T-helper 22 cell (primary cell): ENCODE measurements at regions not wholly inside any gene's neighbourhood (a gene's known extent, or its start where the extent isn't known, plus 50 kb on each side); places are given as distances from the start of the nearest gene placed in this dataset.

ENCODE experiments used
- DNase-seq: peaks from one replicate; pipeline ENCODE4 v3.0.0-alpha.2; 2020; ENCODE audit warnings: low read depth

DNA sequence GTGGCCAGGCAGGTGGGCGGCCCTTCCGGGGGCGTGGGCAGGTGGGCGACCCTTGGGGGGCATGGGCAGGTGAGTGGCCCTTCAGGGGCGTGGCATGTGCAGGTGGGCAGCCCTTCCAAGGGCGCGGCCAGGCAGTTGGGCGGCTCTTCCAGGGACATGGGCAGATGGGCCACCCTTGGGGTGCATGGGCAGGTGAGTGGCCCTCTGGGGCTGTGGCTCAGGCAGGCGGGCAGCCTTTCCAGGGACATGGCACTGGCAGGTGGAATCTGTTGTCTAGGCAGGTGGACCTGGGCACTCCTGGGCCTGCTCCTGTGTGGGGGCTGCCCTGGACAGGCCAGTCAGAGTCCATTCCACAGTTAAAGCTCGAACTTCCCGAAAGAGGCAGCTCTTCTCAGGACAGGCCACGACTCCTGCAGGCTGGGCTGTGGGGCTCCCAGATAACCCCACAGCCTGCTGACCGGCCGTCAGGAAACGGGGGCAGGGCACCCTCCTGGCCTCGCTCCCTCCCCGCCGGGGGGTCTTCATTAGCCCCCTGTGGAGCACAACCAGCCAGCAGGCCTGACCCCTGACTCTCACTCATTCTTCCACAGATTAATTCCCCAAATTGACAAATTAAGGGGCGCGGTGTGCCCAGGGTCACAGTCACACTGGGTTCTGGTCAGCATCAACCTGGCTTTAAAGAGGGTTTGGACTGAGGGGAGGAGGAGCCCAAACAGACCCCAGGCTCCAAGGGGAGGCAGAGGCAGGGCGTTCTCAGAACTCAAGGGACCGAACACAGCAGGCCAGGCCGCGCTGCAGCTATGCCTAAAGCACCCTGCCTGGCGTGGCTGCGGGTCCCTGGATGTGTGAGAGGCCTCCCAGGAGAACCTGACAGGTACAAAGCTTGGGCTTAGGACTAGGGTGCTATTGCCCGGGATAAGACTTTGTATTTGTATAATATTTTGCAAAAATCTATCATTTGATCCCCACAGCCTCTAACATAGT lies 130.0 kb downstream of the DLL1 start:
- DNase-seq: no peak

DNA sequence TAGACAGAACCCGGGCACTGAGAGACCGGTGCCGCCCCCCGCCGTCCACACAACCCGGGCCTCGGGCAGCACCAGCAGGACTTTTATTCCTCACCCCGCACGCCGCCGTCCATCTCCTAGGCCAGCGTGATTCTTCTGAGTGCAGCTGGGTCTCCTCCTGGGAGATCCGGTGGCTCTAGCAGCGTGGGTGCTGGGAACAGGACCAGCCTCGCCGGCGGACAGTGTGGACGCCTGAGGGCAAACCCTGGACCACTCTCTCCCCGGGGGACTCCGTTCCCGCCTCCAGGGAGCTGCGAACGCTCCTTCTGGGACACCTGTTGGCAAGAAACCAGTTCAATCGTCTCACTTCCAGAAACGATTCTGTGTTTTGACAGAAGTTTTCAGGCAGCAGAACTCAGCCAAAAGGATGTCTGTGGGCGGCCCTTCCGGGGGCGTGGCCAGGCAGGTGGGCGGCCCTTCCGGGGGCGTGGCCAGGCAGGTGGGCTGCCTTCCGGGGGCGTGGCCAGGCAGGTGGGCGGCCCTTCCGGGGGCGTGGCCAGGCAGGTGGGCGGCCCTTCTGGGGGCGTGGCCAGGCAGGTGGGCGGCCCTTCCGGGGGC lies 130.7 kb downstream of the DLL1 start:
- DNase-seq: no peak

DNA sequence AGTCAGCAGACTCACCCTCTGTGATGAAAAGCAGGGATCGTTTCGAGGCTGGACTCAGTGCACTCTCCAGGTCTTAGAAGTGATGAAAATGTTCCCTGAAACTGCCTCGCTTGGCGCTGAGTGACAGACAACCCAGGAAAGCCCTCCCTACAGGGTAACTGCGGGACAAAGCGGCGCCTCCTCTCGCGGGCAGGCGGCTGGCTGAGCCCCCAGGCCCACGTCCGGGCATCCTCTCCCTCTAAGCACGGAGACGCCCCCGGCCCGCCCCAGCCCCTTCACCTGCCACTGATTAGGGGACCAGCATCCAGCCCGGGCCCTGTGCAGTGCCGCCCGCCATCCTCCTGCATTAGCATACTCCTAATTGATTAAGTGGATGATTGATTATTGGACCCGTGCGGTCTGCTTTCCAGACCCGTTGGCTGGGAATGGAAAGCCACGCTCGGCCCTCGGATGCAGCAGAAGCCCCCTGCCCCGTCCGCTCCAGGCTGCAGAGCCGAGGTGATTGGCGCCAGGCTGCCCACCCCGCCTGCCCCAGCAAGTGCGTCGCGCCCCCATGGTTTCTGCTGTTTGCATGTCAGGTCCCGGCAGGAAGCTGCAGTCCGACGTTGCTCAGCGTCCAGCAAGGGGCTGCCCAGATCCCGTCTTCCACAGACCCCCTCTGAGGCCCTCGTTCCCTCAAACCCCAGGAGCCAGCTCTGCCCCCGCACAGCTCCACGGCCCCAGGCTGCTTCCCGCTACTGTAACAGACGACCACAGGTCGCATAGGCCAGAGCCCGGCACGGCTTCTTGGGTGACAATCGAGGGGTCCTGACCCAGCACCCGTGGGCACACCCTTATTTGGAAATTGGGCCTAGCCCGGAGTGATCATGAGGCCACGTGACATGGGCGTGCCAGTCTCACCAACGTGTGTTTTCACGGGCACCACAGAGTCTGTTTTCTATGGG lies 131.6 kb downstream of the DLL1 start:
- no peak for DNase-seq

DNA sequence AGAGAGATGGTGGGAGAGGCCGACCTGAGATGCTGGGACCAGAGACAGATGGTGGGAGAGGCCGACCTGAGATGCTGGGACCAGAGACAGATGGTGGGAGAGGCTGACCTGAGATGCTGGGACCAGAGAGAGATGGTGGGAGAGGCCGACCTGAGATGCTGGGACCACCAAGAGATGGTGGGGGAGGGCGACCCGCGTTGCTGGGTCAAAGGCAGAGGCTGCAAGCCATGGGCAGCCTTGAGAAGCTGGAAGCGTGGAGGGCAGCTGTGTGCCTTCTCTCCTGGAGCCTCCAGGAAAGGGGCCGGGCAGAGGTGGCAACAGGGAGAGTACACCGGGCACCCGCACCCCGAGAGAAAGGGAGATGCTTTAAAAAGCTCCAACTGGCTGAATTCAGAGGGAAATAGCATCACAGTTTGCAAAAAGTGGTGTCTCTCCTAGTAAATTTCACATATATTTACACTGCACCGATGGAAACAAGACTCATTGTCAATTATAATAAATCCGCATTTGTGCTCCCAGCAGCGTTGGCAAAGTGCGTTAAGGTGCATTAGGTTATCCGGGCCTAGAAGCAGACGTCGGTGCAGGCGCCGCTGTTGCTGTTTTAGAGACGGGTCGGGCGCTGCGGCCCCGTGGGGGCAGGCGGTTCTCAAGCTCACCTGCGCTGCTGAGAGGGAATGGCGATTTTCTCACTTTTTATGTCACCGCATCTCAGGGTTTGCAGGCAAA lies 132.4 kb downstream of the DLL1 start:
- DNase-seq: no peak

DNA sequence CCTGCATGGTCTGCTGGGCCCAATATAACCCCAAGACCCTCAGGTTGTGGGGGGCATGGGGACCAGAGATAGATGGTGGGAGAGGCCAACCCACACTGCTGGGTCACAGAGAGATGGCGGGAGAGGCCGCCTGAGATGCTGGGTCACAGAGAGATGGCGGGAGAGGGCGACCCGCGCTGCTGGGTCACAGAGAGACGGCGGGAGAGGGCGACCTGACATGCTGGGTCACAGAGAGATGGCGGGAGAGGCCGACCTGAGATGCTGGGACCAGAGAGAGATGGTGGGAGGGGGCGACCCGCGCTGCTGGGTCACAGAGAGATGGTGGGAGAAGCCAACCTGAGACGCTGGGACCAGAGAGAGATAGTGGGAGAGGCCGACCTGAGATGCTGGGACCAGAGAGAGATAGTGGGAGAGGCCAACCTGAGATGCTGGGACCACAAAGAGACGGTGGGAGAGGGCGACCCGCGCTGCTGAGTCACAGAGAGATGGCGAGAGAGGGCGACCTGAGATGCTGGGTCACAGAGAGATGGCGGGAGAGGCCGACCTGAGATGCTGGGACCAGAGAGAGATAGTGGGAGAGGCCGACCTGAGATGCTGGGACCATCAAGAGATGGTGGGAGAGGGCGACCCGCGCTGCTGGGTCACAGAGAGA lies 133.2 kb downstream of the DLL1 start:
- DNase-seq: no peak

DNA sequence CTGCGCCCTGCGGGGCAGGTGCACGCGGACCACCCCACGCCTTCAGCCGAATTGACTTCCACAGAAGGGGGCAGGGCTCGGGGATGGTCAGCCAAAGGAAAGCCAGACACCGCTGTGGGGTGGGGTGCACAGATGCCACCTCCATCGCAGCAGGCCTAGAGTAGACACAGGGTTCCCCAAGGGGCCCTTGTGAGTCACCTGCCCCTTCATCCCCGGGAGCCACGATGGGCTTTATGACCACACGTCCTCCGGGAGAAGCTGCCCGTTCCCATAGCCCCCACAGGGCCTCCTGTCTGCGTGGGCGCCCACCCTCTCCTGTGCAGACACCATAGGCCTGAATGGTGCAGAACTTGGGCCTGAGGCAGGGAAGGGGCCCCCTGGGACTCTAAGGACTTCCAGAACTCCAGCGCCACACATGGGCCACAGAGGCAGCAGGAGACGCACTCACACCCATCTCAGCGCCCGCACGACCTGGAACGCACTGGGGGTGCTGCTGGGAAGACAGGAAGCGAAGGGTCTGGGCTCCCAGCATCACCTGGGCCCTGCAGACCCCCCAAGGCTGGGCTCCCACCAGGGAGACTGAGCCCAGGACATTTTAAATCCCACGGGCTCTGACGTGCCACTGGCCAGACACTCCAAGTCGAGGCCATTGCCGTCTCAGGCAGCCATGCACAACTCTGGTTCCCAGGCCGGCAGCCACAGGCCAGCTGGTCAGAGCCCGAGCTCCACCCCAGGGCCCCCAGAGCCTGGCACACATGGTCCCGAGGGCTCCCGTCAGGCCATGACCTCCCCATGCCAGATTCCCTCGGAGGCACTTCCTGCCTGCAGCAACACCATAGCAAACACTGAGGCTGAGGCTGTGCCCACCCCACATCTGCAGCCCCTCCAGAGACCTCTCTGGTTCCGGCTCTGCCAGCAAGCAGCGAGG lies 134.2 kb downstream of the DLL1 start:
- DNase-seq: no peak

DNA sequence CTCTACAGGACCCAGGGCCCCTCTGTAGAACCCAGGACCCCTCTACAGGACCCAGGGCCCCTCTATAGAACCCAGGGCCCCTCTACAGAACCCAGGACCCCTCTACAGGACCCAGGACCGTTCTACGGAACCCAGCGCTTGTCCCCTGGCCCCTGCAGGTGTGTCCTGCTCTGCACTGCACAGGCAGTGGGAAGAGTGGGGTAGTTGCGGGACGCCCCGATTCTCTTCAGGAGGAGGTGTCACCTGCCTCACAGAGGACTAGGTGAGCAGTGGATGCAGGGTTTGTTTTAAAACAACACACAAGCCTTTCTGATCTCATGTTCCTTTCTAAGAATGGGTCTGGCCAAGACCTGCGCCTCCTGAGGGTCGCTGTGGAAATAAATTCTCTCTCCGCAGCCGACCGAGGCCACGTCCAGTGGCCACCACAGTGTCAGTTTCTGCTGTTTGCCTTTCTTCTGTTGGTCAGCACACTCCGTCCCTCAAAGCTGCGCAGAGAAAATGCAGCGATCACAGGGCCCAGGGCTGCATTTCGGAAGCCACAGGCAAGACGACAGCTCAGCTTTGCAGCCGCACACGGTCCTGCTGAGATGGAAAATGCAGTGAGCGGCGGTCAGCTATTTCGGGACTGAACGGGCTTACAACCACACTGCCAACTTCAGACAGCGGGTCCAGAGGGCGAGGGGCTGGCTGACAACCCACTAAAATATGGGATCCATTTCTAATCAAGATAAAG lies 135.2 kb downstream of the DLL1 start:
- no peak for DNase-seq

DNA sequence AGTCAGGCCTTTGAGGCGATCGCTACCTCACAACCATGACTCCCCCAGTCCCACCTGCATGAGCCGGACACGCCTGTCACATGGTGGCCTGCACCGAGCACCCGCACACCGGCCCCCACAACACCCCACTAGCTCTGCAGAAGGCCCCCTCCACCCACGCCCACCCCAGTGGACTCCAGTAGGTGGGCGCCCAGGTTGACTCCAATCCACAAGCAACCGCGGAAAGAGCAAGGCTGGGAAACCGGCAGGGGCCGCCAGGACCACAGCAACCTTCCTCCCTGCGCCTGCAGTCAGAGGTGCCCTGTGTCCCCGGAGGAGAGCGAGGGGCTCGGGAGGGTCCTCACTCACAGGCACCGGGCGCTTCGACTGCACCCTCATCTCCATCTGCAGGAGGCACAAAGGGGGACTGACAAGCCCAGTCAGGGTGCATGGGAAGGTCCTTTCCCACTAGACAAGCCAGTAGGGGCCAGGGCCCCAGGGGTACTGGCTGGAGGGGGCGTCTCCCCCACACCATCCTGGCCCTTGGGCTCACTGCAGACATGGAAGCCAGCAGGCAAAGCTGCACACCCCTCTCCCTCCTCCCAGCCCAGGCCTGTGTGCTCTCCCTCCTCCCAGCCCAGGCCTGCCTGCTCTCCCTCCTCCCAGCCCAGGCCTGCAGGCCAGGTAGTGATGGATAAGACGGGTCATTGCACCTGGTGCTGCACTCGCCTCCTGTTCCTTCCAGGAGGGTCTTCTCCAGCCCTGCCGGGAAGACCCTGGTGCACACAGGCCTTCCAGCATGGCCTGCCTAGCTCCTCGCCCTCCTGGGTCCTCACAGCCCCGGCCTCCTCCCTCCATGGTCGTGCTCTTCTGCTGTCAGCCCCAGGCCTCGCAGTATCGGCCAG lies 137.2 kb downstream of the DLL1 start:
- no peak for DNase-seq

DNA sequence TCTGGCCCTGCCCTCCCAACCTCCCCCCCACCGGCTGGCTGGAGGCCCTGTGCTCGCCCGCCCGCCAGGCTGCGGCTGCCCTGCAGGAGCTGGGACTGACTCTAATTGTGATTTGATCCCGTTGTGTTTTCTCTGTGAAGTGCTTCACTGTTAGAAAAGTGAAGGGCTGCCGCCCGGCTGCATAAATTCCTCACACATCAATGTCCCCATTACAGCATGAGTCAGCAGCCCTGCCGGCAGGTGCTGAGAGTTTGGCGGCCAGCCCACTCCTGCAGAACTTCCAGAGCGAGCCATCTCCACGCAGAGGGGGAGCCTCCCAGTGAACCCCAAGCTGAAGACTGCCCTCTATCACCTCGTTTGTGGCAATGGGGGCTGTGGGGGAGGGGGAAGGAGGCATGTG lies 137.9 kb downstream of the DLL1 start:
- no peak for DNase-seq

DNA sequence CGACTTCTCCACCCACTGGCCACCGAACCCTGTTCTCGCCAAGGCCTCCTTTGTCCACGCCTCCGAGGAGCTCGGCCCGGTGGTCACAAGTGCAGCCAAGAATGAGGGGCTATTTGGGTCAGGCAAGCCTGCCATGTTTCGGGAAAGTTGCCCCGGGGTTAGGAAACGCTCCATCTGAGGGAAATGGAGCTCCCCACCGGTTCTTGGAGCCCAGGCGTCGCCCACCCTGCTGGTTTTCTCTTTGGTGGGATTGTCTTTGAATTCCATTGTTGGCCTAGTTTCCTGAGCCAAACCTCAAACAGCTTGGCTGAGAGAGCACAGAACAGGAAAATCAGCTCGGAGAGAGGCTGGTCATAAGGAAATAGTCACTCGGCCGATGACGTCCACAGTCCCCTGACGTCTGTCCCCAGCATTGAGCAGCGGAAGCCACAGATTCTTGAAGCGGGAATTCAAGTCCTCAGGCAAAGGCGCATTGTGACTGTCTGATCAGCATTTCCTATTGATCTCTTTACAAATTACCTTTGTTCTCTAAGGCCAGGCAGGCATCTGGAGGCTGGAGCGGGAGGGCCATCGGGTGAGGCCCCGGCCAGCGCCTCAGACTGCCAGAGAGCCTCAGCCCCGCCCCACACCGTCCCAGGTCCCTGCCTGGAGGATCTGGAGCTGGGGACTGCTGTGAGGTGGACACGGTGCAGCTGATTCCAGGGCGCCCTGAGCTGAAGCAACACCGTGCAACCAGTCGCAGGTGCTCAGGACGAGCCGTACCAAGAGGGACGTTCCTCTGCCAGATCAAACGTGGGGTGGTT lies 138.6 kb downstream of the DLL1 start:
- DNase-seq: no peak

DNA sequence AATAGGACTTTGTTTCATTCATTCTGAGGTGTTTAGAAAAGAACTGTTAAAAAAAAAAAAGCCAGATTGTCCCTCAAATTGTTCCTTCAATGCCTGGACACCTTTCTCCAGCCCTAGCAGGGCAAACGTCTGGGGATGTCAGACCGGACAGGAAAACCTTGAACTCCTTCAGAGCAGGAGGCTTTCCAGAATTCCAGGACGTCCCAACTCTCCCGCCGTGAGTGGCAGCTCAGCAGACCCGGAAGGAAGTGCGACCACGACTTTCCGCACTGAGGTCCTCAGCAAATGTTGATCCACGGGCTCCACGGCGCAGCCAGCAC lies 139.1 kb downstream of the DLL1 start:
- no peak for DNase-seq

DNA sequence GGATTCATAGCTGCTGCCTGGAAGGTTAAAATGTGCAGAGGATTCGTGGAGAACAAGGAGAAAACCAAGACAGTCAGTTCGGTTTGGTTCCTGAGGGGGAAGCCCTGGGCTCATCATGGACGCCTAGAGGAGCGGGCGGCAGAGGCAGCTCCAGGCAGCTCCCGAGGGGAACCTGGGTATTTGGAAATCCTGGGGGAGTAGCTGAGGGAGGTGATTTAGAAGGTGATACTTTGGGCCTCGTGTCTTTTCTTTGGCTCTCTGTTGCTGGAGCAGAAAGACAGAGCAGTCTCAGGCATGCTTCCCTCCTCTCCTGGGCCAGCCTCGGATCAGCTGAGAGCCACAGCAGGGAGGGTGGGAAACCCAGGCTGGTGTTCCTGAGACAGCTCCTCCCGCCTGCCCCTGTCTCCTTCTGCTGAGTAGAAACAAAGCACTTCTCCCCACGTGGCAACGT lies 139.5 kb downstream of the DLL1 start:
- no peak for DNase-seq

DNA sequence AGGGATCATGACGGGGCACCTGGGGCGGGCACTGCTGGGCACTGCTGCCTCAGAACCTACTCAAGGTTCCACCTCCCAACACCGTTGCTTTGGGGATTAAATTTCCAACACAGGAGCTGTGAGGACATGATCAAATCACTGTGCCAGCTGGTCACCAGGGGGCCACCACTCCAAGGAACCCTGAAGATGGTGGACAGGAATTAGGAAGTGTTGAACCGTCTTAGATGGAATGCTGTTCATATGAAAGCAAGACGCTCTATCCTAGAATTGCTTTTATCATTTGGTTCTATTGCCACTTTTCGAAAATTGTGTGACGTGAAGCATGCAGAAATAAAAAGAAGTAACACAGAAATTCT lies 140.3 kb downstream of the DLL1 start:
- DNase-seq: no peak

DNA sequence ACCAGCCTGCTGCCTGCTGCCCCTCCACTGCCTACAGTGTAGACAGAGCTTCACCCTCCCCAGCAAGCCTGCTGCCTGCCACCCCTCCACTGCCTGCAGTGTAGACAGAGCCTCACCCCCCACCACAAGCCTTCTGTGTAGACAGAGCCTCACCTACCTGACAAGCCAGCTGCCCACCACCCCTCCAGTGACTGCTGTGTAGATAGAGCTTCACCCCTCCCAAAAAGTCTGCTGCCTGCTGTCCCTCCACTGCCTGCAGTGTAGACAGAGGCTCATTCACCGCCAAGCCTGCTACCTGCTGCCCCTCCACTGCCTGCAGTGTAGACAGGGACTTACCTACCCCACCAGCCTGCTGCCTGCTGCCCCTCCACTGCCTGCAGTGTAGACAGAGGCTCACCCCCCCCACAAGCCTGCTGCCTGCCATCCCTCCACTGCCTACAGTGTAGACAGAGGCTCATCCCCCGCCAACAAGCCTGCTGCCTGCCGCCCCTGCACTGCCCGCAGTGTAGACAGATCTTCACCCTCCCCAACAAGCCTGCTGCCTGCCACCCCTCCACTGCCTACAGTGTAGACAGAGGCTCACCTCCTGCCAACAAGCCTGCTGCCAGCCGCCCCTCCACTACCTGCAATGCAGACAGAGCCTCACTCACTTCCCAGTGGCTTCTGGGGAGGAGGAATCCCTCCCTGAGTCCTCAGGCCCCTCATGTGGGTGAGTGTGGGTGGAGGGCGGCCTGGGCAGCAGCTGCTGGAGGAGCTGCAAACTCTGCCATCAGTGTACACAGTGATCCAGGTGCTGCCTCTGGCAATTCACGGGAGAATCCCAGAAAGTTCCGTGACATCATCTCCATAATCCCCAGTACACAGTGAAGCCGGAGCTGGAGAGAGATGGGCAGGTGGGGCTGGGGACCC lies 140.9 kb downstream of the DLL1 start:
- no peak for DNase-seq

DNA sequence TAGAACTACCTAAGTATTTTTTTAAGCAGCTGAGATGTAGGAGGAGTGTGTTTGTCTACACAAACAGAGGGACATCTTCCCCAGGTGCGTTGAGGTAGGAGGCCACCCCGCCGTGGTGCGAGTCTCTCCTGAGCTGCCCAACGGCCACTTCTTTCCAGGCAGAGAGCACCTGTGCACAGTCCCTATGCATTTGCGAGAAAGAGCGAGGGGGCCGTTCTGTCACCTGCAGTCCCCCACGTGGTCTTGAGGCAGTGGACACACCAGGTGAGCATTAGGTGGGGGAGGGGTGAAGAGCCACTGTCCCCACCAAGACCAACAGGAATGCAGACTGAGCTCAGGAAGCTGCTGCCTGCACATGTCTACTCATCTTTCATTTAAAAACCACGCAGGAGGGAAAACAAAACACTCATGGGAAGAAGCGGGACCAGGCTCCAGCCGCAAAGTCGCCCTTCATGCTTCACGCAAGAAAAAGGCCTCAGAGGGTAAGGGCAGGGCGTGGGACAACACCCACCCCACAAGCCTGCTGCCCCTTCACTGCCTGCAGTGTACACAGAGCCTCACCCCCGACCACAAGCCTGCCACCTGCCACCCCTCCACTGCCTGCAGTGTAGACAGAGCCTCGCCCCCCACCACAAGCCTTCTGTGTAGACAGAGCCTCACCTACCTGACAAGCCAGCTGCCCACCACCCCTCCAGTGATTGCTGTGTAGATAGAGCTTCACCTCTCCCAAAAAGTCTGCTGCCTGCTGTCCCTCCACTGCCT lies 142.0 kb downstream of the DLL1 start:
- no peak for DNase-seq
